ENCODE measurements at regions not wholly inside any gene's neighbourhood (a gene's known extent, or its start where the extent isn't known, plus 50 kb on each side); places are given as distances from the start of the nearest gene placed in this dataset.

DNA sequence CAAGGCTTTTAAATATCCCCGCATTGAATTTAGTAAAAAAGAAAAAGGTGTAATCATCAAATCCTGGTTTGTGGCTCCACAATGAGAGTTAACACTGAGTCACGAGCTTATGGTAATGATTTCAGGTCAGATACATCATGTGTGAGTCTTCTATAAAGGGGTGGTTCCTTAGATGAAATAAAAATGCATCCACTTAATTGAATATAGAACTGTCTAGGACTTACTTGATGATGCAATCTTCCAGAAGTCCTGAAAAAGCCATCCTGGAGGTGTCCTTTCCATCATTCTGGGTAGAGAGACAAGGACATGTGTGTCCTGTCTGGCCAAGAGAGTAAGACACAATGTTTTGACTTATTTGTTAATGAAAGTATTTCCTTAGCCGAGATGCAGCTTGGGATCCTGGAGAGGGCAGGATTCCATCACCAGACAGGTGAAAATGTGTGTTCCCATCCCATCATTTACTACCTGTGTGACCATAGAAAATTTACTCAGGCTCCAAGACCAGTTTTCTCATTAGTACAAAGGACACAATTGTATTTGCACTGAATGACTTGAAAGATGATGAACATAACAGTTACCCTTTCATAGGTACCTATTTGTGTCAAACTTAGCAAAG, 1539.8 kb upstream of the PIK3C3 start:
- TF ChIP-seq, protein P1, sequence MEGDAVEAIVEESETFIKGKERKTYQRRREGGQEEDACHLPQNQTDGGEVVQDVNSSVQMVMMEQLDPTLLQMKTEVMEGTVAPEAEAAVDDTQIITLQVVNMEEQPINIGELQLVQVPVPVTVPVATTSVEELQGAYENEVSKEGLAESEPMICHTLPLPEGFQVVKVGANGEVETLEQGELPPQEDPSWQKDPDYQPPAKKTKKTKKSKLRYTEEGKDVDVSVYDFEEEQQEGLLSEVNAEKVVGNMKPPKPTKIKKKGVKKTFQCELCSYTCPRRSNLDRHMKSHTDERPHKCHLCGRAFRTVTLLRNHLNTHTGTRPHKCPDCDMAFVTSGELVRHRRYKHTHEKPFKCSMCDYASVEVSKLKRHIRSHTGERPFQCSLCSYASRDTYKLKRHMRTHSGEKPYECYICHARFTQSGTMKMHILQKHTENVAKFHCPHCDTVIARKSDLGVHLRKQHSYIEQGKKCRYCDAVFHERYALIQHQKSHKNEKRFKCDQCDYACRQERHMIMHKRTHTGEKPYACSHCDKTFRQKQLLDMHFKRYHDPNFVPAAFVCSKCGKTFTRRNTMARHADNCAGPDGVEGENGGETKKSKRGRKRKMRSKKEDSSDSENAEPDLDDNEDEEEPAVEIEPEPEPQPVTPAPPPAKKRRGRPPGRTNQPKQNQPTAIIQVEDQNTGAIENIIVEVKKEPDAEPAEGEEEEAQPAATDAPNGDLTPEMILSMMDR (IDR thresholded peaks at IDR 0.05; ENCODE audit: insufficient read depth, low read depth, low read length), result no peak
- DNase-seq (ENCODE audit: low read depth), result no peak
- H3K4me3 ChIP-seq (ENCODE audit: low read depth, low read length), result no peak overlapping the region

DNA sequence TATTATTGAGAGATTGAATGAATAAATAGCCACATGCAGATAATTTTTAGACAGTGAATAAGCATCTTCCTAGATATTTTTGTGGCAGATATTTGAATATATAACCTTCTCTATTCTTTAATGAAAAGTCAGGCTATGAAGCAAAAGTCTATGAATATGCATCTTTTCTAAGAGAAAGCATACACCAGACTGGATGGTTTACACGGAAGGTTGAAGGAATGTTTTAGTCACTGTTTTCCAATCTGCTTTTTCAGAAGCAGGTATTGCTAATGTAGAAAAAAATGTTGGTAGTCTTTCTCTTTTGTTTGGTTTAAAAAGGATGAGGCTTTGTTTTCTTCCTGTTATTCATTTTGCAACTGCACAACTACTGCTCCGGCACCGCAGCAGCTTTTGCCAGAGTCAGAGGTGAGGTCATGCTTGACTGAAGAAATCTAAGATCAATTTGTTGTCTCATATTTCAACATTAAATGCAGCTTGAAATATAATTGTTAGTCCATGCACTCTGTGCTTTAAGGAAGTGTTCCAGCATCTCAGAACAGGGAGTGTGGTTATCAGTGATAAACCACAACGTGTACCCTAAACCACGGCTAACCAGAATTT, 1540.8 kb upstream of the PIK3C3 start:
- TF ChIP-seq, protein P1 (IDR thresholded peaks at IDR 0.05; ENCODE audit: insufficient read depth, low read depth, low read length), result no peak
- H3K4me3 ChIP-seq (ENCODE audit: low read depth, low read length), result no peak overlapping the region
- no peak for DNase-seq (ENCODE audit: low read depth)

DNA sequence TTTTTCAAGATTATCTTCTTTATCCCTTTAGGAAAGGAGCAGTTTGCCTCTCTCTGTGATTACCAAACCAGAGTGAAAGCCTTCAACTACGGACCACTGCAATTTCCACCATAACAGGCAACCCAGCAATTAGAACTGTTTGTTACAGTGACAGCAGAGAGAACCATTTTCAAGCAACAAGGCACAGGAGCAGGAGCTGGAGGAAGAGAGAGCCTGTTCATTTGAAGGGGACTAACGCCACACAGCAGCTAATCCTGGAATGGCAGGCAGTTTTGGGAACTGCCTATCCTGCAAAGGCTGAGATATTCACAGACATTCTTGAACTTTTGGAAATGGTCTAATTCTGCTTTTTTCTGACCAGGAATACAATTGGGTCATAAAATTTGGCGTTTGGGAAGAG, 1541.9 kb upstream of the PIK3C3 start:
- DNase-seq (ENCODE audit: low read depth), result no peak
- TF ChIP-seq, protein P1 (IDR thresholded peaks at IDR 0.05; ENCODE audit: insufficient read depth, low read depth, low read length), result no peak
- H3K4me3 ChIP-seq (ENCODE audit: low read depth, low read length), result no peak overlapping the region

DNA sequence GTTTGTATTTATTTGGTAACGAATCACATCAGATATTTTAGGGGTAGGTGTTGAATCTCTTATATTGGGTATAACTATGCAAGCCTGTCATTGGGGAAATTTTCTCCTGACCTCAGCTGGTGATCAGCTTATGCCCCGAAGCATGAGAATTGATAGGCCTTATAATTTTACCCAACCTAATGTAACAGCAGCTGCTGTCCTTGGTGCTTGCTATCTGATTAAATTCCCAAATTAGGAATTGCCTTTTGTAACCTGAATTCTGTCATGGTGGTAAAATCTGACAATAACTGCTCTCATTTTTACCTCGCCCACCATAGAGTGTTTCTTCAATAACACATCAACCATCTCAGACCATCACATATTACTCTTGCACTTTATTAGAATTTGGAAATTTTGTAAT, 1542.6 kb upstream of the PIK3C3 start:
- DNase-seq (ENCODE audit: low read depth), result no peak
- TF ChIP-seq, protein P1 (IDR thresholded peaks at IDR 0.05; ENCODE audit: insufficient read depth, low read depth, low read length), result no peak
- no peak overlapping the region for H3K4me3 ChIP-seq (ENCODE audit: low read depth, low read length)

DNA sequence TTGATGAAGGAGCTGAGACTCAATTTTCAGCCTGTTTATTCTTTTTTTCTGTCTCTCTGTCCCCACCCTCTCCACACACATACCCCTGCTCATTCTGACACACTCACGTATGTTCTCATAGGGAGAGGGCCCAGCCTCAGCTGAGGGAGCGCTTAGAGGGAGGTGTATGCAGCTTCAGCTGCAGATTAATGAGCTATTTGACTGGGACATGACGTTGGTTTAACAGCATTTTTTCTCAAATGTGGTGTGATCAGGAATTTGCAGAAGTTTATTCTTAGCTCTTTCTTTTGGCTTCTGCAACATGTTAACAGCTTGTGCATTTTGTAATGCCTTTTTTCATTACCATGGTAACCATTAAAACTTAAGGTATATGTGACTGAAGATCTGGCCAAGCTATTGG, 1547.1 kb upstream of the PIK3C3 start:
- no peak for DNase-seq (ENCODE audit: low read depth)
- no peak overlapping the region for H3K4me3 ChIP-seq (ENCODE audit: low read depth, low read length)

DNA sequence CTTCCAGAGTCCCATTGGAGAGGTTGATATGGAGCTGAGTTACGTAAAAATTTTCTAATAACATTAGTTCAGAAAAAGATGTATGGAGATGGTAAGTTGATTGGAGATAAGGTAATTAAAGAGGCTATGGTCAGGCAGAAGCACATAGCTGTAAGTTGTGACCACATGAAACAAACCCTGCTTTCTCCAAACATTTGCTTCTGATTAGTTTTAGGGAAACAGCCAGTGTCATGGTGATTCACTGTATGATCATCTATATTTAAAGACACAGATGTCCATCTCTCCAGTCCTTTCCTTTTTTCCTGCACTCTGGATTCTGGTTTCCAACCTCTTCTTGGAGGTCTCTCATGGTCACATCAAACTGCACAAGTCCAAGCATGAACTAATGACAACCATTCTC, 1550.8 kb upstream of the PIK3C3 start:
- TF ChIP-seq, protein P1 (IDR thresholded peaks at IDR 0.05; ENCODE audit: insufficient read depth, low read depth, low read length), result no peak
- H3K4me3 ChIP-seq (ENCODE audit: low read depth, low read length), result no peak overlapping the region
- no peak for DNase-seq (ENCODE audit: low read depth)

More for the DNA sequence above, 1547.1 kb upstream of the PIK3C3 start:
- TF ChIP-seq, protein P1 (IDR thresholded peaks at IDR 0.05; ENCODE audit: insufficient read depth, low read depth, low read length), result no peak

DNA sequence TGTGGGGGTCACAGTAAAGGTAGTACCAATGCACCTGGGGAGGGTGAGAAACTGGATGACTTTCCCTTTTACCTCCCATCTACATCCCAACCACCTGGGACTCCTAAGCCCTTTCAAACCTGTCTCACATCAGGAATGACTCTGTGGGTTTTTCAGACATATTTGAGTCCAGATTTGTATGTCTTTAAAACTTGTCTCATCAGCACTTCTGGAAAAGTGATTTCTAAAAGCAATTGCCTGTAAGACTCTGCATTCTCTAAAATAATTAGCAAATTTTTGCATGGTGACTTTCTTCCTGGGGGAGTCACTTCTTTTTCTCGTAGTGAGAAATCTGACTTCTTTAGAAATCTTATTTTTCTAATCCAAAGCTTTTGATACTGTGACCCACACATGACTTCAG, 1553.0 kb upstream of the PIK3C3 start:
- H3K4me3 ChIP-seq (ENCODE audit: low read depth, low read length), result no peak overlapping the region
- DNase-seq (ENCODE audit: low read depth), result no peak
- TF ChIP-seq, protein P1 (IDR thresholded peaks at IDR 0.05; ENCODE audit: insufficient read depth, low read depth, low read length), result no peak

Measured in fibroblast of villous mesenchyme (primary cell).